GM21619 (cell line): ENCODE measurements at regions not wholly inside any gene's neighbourhood (a gene's known extent, or its start where the extent isn't known, plus 50 kb on each side); places are given as distances from the start of the nearest gene placed in this dataset.

ENCODE experiments used
- ATAC-seq: cut with Tn5 transposase; IDR thresholded peaks from one replicate; pipeline ENCODE4 v1.9.1; 2021; ENCODE audit not compliant: unreplicated experiment

- ATAC-seq: no peak
These were observed 119.9 kb downstream of the OSR1 start for GRCh38 chr2:19238440-19239060.

- ATAC-seq: no peak
These were observed 123.1 kb downstream of the OSR1 start for GRCh38 chr2:19235308-19235707.

GRCh38 chr2:19232312-19232711 is 126.1 kb downstream of the OSR1 start:
- ATAC-seq: no peak

- no peak for ATAC-seq
These were observed 126.8 kb downstream of the OSR1 start for GRCh38 chr2:19231625-19232024.

- ATAC-seq: no peak
These were observed 127.8 kb downstream of the OSR1 start for GRCh38 chr2:19230626-19231025.

- no peak for ATAC-seq
These were observed 129.7 kb downstream of the OSR1 start for GRCh38 chr2:19228715-19229114.

GRCh38 chr2:19228181-19228593 is 130.2 kb downstream of the OSR1 start:
- ATAC-seq: no peak

GRCh38 chr2:19226871-19227270 is 131.6 kb downstream of the OSR1 start:
- no peak for ATAC-seq

DNA sequence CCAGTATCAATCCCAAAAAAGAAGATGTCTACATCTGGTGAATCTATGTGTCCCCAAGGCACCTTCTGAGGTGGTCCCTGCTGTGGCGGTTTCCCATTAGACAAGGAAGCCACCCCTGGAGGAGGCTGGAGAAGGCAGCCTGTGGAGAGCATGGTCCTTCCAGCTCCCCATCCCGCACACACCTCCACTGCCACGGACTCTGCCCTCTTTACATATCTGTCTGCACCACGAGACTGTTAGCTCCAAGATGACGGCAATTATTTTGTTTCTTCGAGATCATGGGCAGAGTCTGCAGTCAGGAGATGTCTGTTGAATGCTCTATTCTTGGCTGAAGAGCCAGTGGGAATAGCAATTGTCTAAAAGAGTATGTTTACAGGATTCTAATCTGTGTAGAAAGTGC is 132.0 kb downstream of the OSR1 start:
- ATAC-seq: no peak

- no peak for ATAC-seq
These were observed 132.5 kb downstream of the OSR1 start for GRCh38 chr2:19225931-19226330.

DNA sequence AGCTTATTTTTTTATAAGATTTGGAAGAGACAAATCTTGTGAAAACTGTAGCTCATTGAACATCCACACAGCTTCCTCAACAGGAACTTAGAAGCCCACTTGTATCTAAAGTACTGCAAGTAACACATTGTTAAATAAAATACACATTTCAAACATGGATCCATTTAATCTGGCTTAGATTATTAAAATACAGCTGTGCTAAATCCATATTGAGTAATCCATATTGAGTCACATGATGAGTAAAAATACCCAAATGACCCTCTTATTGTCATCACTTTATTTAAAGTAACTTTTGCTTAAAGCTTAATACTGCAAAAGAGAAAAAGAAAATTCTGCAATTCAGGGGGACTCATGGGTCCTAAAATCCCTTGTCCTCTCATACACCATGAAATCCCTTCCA is 133.3 kb downstream of the OSR1 start:
- no peak for ATAC-seq

DNA sequence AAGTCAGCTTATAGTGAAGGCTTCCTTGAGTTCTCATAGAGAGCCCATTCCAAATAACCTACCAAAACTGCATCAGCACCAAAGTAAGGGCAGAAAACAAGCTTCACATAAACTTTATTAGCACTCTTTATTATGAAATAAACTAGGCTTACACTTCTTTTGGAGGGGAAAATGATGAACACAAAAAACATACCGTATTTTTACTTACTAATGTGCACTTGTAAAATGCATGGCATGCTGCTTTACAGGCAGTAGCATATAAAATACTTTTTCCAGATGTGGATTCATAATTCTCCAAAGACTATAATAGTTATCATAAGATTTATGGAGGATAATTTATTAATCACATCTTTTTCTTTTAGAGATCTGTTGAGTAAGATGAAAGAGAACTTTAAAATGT is 133.9 kb downstream of the OSR1 start:
- no peak for ATAC-seq

DNA sequence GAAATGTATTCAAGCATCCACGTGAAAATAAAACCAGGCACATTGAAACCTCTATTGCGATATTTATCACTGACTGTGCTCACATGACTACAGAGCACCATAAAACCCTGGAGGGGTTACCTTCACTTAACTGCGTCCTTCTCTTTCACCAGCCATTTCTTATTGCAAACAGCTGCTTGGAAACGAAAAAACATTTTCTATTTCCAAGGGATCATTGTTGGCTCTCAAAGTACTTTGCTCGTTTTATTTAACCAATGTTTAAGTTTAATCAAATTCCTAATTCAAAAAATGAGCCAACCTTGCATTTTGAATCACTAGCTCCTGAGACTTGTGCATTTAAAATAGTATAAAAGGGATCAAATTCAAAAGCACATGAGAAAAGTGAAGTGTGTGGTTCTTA is 134.4 kb downstream of the OSR1 start:
- ATAC-seq: no peak

- no peak for ATAC-seq
These were observed 139.4 kb downstream of the OSR1 start for GRCh38 chr2:19219060-19219459.

DNA sequence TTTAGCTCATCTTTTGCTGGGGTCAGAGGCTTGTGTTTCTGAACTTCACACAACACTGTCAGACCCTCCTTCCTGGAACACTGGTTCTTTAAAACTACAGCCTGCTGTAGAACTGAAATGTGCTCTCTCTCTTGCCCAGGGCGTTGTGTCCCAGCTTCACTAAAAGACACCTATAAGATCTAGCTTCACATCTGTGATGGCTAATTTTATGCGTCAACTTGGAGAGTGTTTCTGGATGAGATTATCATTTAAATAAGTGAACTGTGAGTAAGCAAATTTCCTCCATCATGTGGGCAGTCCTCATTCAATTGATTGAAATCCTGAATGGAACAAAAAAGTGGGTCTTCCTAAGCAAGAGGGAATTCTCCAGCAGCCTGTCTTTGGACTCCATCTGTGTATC is 140.3 kb downstream of the OSR1 start:
- ATAC-seq: no peak

DNA sequence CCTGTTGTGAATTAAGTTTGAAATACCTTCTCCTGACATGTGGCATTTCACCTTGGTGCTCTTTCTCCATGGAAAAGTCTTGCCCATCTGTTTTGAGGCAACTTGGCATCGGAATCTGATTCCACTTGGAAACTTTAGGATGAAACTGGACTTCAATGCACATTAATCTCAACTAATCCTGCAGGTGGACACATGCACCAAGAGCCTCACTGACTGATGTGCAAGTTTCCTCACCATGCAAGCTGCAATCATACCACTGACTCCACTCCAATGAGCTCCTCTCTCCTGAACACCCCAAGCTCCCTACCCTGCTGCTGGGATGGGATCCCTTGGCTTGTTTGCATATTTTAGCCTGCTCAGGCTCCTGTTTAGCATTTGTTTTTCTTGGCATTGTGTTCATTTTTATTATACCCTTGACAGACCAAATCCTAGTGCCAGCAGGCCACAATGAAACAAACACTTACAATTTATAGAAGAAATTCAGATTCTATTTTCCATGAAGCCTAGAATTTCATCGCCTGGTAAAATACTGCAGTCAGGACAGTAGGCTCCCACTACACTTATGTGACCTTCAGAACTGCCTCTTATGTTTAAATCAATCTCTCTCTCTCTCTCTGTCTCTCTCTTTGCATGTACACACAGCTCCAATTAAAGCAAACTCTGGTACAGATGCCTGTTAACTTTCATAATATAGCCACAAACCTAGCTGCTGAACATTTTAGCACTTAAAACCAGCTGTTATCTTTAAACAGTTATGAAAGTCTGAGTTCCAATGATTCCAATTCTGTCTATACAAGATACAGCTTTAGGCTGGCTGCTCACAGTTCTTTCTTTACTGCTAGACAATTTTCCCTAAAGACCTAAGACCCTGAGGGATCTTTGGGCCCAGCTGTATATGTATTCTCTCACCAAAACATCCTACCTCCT is 141.5 kb downstream of the OSR1 start:
- ATAC-seq: no peak

GRCh38 chr2:19216238-19216637 is 142.2 kb downstream of the OSR1 start:
- ATAC-seq: no peak

- ATAC-seq: no peak
These were observed 143.6 kb downstream of the OSR1 start for GRCh38 chr2:19214682-19215391.

- no peak for ATAC-seq
These were observed 148.7 kb downstream of the OSR1 start for GRCh38 chr2:19209575-19210341.

GRCh38 chr2:19208479-19209199 is 149.8 kb downstream of the OSR1 start:
- ATAC-seq: no peak
